NOMO-1 treated with DMSO at 0.1 percent for 48 hours (cell line): ENCODE measurements at regions not wholly inside any gene's neighbourhood (a gene's known extent, or its start where the extent isn't known, plus 50 kb on each side); places are given as distances from the start of the nearest gene placed in this dataset.

Experiments used
- DNase-seq: peaks from one replicate; lab custom pipeline; 2025; ENCODE audit not compliant: unreplicated experiment; lab: John Stamatoyannopoulos, UW

DNA sequence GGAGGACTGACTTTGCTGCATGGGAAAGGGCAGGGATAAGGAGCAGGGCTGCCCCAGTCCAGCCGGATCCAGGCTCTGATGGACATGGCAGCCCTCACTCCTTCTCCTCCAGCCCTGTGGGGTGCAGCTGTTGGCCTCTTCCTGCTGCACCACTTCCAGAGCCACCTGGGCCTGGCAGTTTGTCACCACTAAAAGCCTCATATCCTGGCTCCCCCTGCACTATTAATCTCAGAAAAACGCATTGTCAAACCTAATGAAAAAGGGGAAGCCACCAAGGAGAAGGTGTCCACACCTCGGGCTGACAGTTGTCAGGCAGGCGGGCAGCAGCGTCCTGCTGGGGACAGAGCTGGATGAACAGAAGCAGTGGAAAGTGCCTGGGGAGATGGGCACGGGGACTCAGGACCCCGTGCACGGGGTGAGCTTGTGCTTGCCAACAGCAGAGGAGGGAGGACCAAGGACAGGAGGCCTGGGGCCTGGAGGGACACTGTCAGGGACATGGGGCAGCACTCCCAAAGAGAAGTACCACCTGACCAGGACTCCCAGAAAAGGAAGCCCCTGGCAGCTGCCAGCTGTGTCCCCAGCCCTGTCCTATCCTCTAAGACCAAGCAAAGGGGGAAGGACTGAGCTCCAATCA is 151.1 kb upstream of the TSHZ3 start:
- no peak for DNase-seq

DNA sequence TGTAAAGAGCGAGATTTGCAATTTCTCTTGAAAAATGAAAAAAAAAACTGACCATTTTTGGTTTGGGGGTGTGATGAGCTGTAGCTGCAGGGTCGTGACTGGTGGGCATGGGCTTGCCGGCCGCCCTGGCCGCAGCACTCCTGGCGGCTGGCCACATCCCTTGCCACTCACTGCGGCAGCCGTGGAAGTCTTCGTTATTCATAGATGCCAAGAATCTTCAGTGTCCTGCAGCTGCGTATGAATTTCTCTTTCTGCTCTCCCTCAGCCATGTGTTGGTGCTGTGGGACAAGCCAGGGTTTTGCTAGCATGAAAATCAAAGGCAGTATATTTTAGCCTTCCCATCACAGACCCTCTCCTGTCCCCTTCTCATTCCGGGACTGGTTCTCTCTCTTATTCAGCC is 151.7 kb upstream of the TSHZ3 start:
- DNase-seq, result no peak

DNA sequence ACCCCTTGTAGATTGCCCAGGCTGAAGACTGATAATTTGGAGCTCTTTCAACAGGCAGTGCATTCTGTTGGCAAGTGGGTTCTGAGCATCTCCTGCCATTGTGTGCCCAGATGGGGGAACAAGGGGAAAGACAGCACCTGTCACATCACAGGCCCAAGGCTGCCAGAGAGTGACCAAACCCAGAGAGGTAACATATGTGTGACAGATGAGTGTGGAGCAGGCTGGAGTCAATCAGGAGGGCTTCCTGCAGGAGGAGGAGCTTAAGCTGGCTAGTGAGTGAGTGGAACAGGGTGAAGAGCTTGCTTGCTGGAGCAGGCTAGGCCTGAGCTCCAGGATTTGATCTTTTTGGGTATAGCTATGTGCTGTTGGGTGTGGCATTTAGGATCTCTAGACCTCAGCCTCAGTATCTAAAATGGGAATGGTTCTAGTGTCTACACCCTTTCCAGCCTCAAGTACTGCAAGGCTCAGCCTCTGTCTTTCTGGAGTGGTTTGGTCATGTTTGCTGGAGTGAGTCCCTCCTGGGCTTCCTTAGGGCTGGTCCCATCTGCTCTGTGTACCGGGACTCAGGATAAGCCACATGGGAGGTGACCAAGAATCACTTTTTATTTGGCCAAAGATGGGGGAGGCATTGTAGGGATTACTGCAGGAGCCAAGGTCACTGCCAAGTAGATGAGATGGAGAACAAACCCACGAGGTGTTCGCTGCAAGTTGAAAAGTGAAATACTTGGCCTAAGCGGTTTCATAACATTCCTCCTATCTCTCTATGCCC is 152.4 kb upstream of the TSHZ3 start:
- DNase-seq, result no peak

DNA sequence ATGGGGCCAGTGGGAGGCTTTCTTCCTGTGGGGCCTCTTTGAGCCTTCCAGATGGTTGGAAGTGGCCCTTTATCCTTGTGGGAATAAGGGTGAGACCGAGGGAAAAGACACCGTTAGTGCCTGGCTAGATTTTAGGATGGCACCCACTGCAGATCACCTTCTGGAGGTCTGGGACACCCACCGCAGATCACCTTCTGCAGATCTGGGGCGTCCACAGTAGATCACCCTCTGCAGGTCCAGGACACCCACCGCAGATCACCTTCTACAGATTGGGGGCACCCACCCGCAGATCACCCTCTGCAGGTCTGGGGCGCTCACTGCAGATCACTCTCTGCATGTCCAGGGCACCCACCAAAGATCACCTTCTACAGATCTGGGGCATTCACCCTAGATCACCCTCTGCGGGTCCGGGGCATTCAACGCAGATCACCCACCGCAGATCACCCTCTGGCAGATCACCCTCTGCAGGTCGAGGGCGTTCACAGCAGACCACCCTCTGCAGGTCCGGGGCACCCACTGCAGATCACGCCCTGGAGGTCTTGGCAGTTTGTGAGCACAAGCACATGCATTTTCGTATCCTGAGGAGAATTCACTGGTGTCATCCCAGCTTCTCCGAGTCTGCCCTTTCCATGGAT is 153.4 kb upstream of the TSHZ3 start:
- DNase-seq, result no peak

DNA sequence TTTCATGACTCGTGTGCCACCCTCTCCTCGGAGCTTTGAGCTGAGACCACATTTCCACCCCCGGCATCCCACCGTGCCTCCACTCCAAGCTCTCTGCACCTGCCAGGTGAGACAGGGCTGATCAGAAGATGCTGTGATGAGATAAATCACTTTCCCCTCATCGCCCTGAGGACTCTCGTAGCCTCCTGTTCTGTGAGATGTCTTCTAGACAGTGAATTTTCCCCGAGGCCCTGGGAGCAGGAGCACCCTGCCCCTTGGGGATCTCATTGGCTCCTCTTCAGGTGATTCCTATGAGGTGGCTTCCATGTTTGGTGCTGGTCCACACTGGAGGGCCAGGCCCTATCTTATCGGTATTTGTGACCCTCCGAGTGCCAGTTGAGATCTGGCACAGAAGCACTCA is 154.0 kb upstream of the TSHZ3 start:
- no peak for DNase-seq

DNA sequence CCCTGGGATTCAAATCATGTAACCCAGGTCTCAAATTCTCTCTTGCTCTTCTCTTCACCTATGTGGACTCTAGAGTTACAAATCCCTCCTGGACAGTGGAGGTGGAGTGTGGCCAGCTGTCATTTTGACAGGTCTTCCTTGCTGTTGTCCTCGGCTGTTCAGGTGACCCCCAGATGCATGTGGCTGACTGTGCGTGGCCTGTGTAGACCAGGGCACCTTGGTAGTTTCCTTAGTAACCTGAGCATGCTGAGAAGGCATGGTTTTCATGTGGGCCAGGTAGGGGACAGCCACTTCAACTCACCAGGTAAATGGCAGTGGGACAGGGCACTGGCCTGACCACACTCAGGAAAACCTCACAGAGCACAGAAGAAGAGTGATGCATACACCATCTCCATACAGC is 155.0 kb upstream of the TSHZ3 start:
- no peak for DNase-seq

DNA sequence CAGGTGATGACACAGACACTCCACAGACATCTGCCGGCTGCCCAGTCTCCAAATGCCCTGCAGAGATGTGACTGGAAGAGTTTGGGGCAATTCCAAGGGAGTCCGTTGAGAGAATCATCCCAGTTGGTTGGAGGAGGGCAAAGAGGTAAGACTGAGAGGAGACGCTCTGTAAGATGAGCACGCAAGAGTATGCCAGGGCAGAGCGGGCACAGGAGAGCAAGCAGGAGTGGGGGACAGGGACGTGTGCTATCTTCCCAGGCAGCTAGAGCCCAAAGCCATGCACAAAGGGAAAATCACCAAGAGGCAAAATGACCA is 156.3 kb upstream of the TSHZ3 start:
- no peak for DNase-seq

DNA sequence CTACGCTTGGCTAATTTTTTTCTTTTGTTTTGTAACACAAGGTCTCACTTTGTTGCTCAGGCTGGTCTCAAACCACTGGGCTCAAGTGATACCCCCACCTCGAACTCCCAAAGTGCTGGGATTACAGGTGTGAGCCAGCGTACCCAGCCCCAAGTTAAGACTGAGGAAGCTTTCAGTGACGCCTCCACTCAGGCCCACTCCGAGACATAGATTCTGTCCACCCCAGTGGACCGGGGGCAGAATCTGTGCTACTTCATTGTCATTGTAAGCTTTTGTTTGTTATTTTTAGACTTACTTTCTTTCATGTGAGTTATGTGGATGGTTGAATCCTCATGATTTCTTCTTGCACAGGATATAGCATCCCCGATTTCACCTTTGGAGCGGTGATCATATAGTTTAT is 156.9 kb upstream of the TSHZ3 start:
- DNase-seq, result no peak

DNA sequence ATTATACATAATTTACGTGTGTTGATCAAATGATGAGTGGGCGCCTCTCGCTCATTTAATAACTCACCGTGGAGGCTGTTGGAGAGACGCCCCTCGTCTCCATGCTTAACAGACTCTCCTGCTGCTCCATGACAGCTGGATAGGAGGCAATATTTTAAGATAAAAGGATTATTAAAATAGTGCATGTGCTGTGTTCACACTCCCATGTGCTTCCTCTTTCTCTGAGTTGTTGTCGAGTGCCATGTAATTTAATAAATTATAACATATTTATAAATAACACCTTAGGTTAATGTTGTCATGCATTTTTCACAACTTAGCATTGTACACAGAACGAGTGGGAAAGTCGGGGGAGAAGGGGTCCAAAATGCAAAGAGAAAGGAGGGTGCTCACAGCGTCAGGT is 161.4 kb upstream of the TSHZ3 start:
- DNase-seq, result no peak

DNA sequence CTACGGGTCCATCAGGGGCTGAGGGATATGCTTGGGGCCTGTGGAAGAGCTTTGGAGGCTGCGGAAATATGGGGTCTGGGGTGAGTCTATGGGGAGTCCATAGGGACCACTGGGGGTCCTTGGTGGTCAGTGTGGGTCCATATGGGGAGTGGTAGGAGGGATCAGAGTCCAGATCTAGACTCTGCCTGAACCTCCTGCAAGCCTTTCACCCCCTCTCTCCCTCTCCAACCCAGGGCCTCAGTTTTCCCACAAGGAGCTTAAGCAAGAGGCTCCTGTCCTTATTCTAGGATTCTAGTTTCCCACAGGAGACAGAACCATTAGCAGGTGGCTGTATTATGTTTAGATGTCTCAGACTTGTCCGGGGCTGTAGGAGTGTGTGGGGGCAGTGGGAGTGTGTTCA is 161.9 kb upstream of the TSHZ3 start:
- no peak for DNase-seq

DNA sequence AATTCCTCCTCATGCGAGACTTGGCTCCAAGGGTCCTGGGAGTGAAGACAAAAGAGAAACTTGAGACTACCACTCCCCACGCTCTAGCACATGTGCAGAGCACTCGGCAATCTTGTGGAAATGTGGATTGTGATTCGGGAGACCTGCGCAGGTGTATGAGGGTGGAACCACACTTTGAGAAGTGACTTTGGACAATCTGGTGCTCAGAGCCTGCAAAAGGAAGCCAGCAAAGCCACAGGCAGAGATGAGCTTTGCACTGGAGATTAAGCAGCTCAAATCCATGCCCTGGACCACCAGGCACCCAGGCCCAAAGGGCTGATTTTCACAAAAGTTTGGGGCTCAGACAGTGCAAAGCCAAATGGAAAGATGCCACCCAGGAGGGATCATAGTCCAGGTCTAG is 162.5 kb upstream of the TSHZ3 start:
- DNase-seq, result no peak

DNA sequence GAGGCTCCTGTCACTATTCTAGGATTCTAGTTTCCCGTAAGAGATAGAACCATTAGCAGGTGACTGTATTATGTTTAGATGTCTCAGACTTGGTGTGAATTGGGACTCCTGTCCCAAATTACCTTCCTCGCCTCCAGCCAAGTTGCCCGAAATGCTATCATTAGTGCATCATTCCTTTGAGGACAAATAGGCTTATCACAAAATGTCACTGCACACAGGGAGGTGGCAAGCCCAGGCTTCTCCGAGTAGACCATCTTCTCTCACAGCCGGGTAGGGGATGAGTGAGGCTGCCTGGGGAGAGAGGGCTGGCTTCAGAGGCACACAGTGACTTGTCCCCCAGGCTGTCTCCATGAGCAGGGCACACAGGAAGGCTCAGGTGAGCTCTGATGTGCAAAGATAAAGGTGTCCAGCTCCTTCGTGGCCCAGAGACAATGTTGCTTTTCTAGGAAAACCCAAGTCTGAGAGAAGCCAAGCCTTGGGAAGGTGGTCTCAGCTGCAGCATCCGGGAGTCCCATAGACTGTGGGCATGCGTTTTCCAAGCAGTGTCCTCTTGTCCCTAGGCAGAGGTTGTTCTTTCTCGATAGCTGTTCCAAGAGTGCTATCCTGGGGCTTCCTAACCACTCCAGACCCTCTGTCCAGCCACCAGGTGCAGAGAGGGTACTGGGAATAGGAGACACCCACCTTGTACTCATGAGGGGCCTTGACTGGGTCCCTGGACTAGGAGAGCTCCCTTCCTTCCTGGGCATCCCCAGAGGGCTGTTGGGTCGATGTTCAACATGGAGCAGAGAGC is 163.1 kb upstream of the TSHZ3 start:
- DNase-seq, result no peak

DNA sequence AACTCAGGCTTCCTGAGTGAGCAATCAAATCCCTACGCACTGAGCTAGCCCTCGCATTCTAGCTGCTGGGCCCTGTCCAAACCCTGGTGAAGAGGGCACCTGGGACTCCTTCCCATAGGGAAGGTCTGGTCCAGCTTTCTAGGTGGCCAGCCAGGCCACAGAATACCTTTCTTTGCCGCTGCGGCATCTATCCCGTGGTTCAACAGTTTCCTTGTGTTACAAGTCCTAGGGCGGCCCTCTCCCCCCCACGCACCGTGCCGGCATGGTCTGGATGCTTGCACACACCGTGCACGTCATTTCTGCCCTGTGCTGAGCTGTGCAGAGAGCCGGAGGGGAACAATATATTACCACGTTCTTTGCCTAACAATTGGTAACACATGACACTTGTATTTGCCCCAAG is 164.6 kb upstream of the TSHZ3 start:
- DNase-seq, result no peak

DNA sequence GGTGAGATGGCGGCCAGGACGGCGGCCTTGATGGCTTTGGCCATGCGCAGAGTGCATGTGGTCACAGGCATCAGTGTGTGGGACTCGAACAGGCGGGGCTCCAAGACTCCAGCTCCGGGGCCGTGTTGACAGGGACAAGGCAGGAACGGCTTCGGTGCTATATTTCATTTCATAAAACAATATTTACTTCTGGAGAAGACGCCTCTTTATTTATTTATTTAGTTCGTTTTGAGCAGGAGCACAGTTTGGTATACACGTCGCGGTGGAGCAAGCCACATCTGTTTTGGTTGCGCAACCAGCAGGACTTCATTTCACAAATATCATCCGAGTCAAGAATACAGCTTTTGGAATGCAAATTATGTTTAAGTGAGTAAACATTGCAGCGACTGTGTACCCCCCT is 166.7 kb upstream of the TSHZ3 start:
- no peak for DNase-seq

DNA sequence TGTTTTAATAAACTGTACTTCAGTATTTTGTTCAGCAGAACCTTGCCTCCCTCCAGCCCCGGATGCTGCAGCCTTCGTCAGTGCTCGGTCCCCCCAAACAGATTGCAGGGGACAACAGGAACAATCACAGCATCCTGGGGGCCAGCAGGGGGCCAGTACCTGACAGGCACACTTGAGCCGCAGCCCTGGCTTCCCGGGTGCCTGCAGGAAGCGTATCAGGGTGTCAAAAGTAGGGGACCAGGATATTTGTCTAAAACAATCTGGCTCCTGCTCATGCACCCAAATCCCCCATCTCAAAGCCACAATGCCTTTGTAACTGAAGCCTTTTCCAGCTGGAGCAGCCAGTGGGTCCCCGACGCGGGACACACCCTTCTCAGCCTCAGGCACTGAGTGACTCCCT is 167.5 kb upstream of the TSHZ3 start:
- DNase-seq, result no peak

DNA sequence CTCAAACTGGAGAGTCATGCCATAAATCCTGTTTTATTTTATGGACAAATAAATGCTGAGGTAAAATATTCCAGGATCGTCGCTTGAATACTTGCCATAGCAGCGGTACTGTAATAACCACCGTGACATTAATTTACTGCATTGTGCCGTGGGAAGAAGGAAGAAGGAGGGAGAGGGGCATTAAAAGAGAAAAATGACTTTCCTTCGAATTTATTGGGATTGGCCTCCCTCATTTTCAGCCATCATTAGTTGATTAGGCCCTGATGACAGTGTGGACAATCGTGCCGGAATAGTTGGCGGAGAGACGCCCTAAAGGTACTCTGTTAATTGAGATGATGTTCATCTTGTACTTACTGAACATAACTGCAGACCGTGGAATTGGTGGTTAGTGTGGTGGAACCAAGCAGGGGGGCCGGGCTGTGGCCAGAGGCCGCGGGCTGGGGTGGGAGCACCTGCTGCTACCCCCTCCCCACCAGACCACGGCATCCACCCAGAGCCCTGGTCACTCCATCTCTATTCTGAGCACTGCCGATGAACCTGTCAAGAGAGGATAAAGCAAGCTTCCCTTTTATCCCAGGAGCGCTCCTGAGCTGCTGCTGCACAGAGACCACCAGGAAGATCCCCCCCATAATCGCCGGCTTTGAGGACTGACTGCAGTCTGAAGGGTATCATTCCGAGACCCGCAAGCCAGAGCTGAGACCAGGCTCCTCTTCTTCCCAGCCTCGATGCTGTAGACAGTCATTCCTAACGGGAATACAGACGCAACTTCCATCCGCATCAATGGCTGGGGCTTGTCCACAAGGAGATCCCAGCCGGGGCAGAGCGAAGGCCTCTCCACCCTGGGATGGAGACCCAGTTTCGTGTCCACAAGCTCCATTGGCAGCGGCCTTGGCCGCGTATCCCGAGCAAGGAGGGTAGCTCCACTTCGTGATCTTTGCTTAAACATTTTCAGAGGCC is 168.3 kb upstream of the TSHZ3 start:
- DNase-seq, result no peak

DNA sequence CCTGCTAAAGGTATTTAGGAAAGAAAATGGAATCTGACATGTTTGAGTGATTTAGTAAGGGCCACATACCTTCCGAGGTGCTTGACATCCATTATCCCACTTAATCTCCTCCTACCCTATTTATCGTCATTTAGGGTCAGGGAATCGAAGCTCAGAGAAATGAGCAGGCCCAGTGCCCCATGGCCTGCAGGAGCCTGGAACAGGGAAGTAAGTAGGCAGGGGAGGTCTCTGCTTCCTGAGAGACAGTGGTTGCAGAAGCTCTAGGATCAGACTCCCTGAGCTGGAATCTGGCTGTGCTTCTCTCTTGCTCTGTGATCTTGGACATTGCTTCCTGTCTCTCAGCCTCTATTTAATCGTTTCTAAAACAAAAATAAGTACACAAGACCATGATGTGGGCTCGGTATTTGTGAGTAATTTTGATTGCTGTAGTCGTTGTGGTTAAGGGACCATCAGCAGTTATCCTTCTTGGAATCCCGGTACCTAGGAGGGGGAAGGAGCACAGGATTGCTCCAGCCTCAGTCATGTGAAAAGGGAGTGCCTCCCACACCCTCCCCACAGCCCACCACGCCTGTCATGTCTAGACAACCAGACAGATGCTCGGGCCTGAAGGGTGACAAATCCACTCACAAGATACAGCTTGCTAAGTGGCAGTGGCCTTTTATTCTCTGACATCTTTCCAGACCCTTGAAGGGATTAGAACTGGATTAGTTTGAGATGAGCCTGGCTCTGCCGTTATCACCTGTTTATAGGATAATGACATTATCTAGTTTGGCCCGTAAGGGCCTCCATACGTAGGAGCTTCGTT is 169.2 kb upstream of the TSHZ3 start:
- DNase-seq, result no peak

DNA sequence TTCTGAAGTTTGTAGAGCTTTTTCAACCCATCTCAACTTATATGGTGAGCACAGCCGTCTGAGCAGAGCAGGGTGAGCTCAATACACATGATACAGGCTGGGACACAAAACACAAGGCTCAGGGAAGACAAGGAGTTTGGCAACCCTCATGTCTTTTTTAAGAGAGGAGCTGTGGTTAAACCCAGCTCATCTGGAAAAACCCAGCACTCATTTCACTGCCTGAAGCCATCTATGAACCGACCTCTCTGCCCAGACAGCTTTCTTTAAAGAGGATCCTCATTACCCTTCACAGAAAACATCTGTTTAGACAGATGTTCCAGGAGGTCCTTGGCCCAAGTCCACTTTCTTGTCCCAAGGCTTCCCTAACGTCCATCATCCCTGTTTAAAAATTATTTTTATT is 170.0 kb upstream of the TSHZ3 start:
- no peak for DNase-seq

DNA sequence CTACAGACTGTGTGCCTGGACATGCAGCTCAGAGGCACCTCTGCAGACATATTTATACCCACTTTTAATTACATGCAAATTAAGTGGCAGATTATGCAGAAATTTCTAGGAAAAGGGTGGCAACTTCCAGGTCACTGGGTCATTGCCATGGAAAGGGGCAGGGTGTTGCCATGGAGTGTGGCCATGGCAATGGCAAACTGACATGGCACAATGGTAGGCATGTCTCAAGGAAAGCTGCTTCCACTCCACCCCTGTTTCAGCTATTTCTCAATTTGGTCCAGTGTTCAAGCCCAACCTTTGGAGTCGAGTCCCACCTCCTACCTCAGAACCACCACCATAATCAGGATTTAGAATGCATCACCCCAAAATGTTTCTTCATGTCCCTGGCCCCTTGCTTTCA is 170.7 kb upstream of the TSHZ3 start:
- DNase-seq, result no peak

DNA sequence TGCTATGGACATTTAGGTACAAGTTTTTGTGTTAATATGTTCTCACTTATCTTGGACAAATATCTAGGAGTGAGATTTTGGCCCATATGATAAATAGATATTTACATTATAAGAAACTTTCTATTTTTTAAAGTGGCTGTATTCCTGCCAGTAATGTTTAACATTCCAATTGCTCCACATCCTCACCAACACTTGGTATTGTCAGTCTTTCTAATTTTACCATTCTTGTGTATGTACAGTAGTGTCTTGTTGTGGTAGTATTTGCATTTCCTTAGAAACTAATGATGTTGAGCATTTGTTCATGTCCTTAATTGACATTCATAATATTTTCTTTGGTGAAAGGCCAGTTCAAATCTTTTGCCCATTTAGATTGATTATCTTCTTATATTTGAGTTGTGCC is 171.4 kb upstream of the TSHZ3 start:
- DNase-seq, result no peak
